Calu3 (cell line): ENCODE measurements at regions not wholly inside any gene's neighbourhood (a gene's known extent, or its start where the extent isn't known, plus 50 kb on each side); places are given as distances from the start of the nearest gene placed in this dataset.

Experiments
- BruUV-seq: library from RNA; stranded (reverse); fragments of 400-500 nt; replicated peaks from 2 replicates; lab custom pipeline; 2021; lab: Mats Ljungman, UMichigan
- CTCF ChIA-PET: fragments of 300-600 bp; sonication (Branson Sonifier 250); formaldehyde crosslinking; loops from one replicate; lab custom pipeline; 2022; ENCODE audit warnings: antibody characterized with exemption; lab: Charles Lee
- DNase-seq: peaks from one replicate; pipeline ENCODE4 v3.0.0; 2022
- H3K27ac Mint-ChIP-seq: one replicate; pipeline ENCODE4 v1.8.0; 2022; ENCODE audit warnings: mixed read lengths; ENCODE audit not compliant: unreplicated experiment
- H3K27me3 Mint-ChIP-seq: one replicate; pipeline ENCODE4 v1.8.0; 2022; ENCODE audit warnings: mixed read lengths; ENCODE audit not compliant: unreplicated experiment
- H3K36me3 Mint-ChIP-seq: one replicate; pipeline ENCODE4 v1.8.0; 2022; ENCODE audit warnings: mild to moderate bottlenecking, moderate library complexity, mixed read lengths; ENCODE audit not compliant: insufficient read depth, unreplicated experiment
- H3K4me1 Mint-ChIP-seq: one replicate; pipeline ENCODE4 v1.8.0; 2022; ENCODE audit warnings: mild to moderate bottlenecking, low read depth, mixed read lengths; ENCODE audit not compliant: unreplicated experiment
- H3K4me3 Mint-ChIP-seq: one replicate; pipeline ENCODE4 v1.8.0; 2022; ENCODE audit warnings: mild to moderate bottlenecking, low read depth, moderate library complexity, mixed read lengths; ENCODE audit not compliant: unreplicated experiment
- H3K9me3 Mint-ChIP-seq: one replicate; pipeline ENCODE4 v1.8.0; 2022; ENCODE audit warnings: low read depth, mixed read lengths; ENCODE audit not compliant: unreplicated experiment
- intact Hi-C: fragments of 100-400 bp; cut with micrococcal nuclease; formaldehyde crosslinking; loops from one replicate; pipeline ENCODE4 v1.10.0; 2022; ENCODE audit not compliant: unreplicated experiment
- TF ChIP-seq, protein P1 (sequence below): fragments of 200-600 bp; IDR thresholded peaks from one replicate; pipeline ENCODE4 v1.8.0; 2022; ENCODE audit warnings: antibody characterized with exemption; ENCODE audit not compliant: unreplicated experiment

DNA sequence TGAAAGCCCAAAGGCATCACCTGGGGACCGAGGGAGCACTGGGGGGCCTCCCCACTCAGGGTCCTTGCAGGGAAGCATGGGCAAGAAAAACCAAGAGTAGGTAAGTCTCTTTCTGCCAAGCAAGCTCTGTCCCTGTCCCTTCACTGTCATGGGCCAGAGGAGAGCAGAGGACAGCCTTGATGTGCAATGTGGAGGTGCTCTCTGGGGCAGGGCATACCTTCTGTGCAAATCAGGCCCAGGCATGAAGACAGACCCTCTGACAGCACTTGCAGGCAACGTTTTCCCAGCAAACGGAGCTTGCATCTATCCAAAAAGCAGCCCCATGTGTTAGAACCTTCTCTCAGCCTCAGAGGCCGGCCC is 192.5 kb upstream of the PWP1 start:
- peaks cover 7% of the 10 kb centered on the region for H3K9me3 Mint-ChIP-seq
- no TSS peak for BruUV-seq
- intact Hi-C loops = no loop called here

DNA sequence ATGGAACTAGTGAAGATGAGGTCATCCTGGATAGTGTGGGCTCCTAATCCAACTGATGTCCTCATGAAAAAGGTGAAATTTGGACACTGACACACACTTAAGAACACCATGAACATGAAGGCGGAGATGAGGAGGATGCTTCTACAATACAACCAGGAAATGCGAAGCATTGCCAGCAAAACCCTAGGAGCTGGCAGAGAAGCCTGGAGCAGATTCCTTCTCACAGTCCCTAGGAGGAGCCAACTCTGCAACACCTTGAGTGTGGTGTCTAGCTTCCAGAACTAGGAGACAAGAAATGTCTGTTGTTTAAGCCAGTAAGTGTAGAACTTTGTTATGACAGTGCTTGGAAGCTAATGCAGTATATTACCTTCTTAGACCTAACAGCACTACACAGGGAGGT is 191.9 kb upstream of the PWP1 start:
- no TSS peak for BruUV-seq
- intact Hi-C loops = no loop called here
- H3K4me1 Mint-ChIP-seq = no peaks in the 10 kb centered on the region
- H3K36me3 Mint-ChIP-seq = no peaks in the 10 kb centered on the region
- no peak overlapping the region for H3K27ac Mint-ChIP-seq
- H3K27me3 Mint-ChIP-seq = peaks cover 62% of the 10 kb centered on the region
- H3K4me3 Mint-ChIP-seq = no peak overlapping the region
- H3K9me3 Mint-ChIP-seq = peaks cover 7% of the 10 kb centered on the region
- CTCF ChIA-PET = no interaction called here
- no peak for DNase-seq
- TF ChIP-seq, protein P1, sequence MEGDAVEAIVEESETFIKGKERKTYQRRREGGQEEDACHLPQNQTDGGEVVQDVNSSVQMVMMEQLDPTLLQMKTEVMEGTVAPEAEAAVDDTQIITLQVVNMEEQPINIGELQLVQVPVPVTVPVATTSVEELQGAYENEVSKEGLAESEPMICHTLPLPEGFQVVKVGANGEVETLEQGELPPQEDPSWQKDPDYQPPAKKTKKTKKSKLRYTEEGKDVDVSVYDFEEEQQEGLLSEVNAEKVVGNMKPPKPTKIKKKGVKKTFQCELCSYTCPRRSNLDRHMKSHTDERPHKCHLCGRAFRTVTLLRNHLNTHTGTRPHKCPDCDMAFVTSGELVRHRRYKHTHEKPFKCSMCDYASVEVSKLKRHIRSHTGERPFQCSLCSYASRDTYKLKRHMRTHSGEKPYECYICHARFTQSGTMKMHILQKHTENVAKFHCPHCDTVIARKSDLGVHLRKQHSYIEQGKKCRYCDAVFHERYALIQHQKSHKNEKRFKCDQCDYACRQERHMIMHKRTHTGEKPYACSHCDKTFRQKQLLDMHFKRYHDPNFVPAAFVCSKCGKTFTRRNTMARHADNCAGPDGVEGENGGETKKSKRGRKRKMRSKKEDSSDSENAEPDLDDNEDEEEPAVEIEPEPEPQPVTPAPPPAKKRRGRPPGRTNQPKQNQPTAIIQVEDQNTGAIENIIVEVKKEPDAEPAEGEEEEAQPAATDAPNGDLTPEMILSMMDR = no peak

More for the DNA sequence above, 192.5 kb upstream of the PWP1 start:
- H3K36me3 Mint-ChIP-seq = no peaks in the 10 kb centered on the region
- H3K4me1 Mint-ChIP-seq = no peaks in the 10 kb centered on the region
- H3K27me3 Mint-ChIP-seq = peaks cover 62% of the 10 kb centered on the region
- no peak overlapping the region for H3K27ac Mint-ChIP-seq
- H3K4me3 Mint-ChIP-seq = no peak overlapping the region
- no peak for DNase-seq
- CTCF ChIA-PET = interaction anchor here (0.6 kb wide), 1 partner anchor 70 kb away, joined by 3 read pairs; no protein-coding TSS in a partner anchor
- TF ChIP-seq, protein P1 = no peak

DNA sequence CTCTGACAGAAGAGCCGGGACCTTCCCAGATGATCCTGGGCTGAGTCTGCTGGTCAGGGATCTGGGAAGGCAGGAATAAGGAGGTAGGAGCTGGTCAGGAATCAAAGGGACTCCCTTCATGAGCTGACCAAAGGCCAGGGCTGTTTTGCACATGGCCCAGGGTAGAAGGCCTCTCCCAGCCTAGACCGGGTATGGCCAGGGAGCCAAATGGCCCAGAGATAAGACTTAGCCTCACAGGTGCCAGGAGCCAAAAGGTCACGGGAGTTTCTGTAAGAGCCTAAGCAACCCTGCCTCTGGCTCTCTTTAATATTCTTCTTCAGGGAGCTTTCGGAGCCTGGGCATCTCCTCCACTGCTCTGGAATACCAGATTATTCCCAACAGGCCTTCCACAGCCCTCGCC is 191.3 kb upstream of the PWP1 start:
- TF ChIP-seq, protein P1 = no peak
- CTCF ChIA-PET = no interaction called here
- intact Hi-C loops = no loop called here
- peaks cover 62% of the 10 kb centered on the region for H3K27me3 Mint-ChIP-seq
- peaks cover 7% of the 10 kb centered on the region for H3K9me3 Mint-ChIP-seq
- DNase-seq = no peak
- no peak overlapping the region for H3K27ac Mint-ChIP-seq
- no peaks in the 10 kb centered on the region for H3K36me3 Mint-ChIP-seq
- no peaks in the 10 kb centered on the region for H3K4me1 Mint-ChIP-seq
- no TSS peak for BruUV-seq
- no peak overlapping the region for H3K4me3 Mint-ChIP-seq

DNA sequence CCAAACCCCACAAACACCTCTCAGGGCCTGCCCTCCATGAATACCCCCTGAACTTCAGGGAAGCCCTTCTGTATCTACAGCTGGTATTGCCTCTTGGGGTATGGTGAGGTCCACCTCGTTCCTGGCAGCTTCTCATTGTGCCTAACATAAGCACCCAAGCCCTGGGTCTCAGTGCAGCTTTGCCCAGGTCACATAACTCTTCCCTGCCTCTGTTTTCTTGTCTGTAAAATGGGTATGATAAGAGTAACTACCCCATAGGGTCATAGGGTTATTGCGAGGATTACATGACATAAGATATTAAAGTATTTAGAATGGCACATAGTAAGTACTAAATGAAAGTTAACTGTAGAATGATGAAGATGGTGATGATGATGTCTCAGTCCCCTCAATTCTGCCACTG is 190.0 kb upstream of the PWP1 start:
- no TSS peak for BruUV-seq
- DNase-seq = no peak
- TF ChIP-seq, protein P1 = no peak
- CTCF ChIA-PET = no interaction called here
- peaks cover 7% of the 10 kb centered on the region for H3K9me3 Mint-ChIP-seq
- H3K27me3 Mint-ChIP-seq = peaks cover 65% of the 10 kb centered on the region
- no peaks in the 10 kb centered on the region for H3K4me1 Mint-ChIP-seq
- intact Hi-C loops = no loop called here
- H3K4me3 Mint-ChIP-seq = no peak overlapping the region
- no peaks in the 10 kb centered on the region for H3K36me3 Mint-ChIP-seq
- no peak overlapping the region for H3K27ac Mint-ChIP-seq
